RPMI8226 (cell line): ENCODE measurements at regions not wholly inside any gene's neighbourhood (a gene's known extent, or its start where the extent isn't known, plus 50 kb on each side); places are given as distances from the start of the nearest gene placed in this dataset.
"Not testable (repeated sequence)": the region's sequence is repeated elsewhere in the genome, so short reads cannot be mapped to it uniquely, and the experiment has no call there.

Experiments used
- DNase-seq: peaks from one replicate; pipeline ENCODE4 v3.0.0-alpha.2; 2015

DNA sequence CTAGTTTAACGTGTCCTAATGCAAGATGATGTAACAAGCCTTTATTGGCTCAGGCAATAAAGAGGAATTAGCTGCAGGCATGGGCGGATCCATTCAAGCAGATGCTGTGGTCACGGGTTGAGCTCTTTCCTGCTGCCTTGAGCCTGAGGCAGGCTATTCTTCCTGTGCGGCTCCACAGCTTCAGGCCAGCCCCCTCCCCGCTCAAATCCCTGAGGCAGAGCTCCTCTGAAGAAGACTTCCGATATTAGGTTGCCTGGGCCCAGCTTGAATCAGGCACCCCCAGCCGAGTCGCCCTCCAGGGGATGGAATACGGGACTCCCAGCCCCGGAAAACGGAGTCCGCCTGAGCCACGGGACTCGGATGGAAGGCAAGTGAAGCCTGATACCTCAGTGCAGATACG lies 95.0 kb upstream of the RUFY1 start:
- DNase-seq: no peak

DNA sequence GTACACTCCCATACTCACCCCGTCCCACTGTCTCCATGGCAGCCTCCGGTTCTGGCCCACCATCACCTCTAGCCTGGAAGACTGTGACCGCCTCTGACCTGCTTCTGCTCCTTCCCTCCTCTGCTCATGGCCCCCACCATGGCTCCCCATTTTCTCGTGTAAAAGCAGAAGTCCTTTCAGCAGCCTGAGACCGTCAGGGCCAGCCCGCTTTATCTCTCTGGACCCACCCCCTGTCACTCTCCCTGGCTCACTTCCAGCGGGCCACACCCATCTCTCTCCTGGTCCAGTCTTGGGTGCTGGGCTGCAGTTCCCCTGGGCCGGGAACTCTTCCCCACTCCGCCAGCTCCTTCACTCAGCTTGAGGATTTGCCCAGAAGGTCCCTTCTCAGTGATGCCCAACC lies 96.0 kb upstream of the RUFY1 start:
- DNase-seq: no peak

DNA sequence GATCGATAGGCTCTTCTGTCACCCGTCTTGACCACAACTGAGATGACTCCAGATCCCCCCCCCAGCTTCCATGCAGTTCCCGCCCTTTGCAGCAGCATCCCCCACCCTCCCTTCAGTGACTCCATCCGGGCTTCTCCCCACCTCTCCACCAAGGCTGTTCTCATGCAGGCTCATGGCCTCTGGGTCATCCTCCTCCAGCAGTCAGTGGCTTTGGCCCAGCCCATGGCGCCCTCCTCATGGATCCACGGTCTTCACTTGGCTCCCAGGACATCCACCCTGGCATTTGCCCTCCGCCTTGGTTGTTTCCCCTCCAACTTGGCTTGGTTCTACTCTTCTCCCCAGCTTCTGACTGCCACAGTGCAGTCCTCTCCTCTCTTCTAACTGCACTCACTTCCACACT lies 96.7 kb upstream of the RUFY1 start:
- no peak for DNase-seq

DNA sequence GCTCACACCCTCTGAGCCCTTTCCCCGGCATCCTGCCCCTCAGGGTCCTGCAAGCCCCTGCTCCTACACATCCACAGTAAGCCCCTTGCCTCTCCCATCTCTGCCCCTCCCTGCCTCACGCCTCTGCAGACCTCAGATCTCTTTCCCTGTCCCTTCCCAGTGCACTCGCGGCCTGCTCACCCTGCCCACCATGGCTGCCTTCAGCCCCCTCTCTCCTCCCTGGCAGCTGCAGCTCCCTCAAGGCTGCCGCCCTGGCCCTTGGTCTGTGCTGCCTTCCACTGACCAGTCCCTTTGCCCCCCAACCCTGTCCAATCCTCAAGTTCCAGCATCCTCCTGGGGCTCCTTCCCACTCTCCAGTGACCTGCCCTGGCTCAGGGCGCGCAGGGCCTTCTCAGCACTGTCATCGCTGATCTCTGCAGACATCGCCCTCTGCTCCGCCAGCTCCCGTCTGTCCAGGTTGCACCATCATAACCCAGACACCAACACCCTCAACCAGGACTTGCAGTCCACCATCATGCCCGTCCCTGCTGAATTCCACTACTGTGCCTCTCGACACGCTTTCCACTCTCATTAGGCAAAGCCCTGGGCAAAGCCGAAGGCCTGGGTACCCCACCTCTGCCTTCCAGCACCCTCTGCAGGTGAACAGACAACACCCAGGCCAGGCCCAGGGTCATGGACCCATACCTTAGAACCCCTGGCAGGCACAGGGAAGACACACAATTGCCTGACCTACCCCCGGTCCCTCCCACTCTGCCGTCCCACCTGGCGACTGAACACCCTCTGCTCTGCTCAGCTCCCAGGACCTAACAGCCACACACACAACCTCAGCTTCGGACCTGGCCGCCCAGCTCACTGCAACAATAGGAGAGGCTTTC lies 97.8 kb upstream of the RUFY1 start:
- no peak for DNase-seq

DNA sequence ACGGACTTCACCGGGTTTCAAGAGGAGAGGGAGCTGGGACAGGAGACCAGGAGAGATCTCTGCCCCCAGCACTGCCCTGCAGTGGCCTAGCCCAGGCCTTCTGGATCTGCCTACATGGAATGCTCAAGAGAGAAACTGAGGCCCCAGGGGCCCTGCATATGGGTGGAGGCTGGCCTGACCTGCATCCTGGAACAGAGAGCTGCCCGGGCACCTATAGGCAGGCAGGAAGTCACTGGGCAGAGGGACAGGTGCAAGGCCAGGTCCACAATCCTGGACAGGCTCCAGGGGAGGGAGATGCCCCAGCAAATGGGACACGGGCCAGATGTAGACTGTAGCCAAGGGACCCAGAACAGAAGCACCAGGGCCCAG lies 98.5 kb upstream of the RUFY1 start:
- no peak for DNase-seq

DNA sequence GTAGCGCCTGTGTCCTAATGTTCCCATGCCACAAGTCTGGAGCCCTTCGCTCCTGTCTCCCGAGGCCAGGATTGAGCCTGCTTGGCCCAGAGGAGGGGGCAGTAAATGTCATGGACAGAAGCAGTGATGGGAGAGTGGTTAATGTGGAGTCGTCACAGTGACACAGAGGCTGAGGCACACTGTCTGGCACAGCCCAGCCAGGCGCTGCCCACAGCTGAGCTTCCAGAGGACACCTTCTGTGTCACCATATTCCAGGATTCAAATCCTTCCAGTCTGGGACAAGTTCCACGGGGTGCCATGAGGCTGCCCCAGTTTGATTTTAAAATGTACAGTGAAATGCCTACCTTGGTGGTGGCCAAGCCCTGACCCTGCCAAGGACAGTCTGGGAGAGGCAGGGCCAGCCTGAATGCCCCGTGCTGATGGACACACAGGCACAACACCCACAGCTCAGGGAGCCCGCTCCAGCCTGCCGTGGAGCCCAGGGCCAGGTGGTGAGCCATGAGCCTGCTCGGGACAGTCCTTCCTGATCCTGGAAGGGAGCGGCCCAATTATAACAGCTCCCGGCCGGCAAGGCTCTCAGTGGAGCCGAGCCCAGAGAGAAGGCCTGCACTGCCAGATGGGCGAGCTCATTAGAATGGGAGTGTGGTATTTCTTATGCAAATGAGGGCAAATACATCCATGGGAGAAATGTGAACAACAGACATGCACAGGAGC lies 99.1 kb upstream of the RUFY1 start:
- no peak for DNase-seq

DNA sequence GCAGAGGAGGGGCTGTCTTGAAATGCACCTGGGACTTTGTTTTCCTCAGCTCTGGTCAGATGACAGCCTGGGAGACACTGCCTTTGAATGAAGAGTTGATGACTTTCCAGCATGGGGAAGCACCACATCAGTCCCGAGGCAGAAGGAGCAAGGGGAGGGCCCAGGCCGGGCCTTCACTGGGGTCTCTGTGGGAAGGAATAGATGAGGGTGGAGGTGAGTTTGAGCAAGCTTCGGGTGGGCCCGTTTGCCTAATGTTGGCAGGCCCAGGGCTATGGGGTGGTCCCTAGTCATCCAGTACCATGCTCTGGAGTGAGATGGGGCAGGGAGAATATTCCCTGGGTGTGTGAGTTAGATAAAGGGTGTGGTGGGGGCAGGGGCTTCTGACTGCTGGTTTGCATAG lies 100.4 kb upstream of the RUFY1 start:
- not testable (repeated sequence) for DNase-seq

DNA sequence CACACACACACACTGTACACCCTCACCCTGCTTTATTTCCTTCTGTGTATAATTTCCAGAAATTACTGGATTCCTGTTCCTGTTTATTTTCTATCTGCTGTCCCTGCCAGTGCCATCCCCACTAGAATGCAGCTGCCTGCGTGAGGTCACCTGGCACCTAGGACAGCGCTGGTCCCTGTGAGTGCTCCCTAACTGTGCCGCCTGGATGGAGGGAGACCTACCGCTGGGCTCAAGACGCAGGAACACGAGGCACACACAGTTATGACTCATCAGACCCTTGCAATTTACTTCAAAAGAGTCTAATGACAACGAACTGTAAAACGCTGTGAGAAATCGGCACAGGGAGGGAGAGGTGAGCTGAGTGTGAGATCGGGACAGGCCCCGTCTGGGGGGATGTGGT lies 102.1 kb upstream of the RUFY1 start:
- not testable (repeated sequence) for DNase-seq

DNA sequence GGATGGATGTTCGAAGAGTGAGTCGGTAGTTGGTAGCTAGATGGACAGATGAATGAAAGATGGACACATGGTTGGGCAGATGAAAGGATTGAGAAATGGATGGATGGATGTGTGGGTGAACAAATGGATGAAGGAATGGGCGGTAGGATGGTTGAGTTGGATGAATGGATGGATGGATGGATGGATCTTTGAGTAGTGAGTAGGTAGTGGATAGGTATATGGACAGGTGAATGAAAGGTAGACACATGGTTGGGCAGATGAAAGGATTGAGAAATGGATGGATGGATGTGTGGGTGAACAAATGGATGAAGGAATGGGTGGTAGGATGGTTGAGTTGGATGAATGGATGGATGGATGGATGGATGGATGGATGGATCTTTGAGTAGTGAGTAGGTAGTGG lies 97.0 kb upstream of the ADAMTS2 start:
- DNase-seq: not testable (repeated sequence)

DNA sequence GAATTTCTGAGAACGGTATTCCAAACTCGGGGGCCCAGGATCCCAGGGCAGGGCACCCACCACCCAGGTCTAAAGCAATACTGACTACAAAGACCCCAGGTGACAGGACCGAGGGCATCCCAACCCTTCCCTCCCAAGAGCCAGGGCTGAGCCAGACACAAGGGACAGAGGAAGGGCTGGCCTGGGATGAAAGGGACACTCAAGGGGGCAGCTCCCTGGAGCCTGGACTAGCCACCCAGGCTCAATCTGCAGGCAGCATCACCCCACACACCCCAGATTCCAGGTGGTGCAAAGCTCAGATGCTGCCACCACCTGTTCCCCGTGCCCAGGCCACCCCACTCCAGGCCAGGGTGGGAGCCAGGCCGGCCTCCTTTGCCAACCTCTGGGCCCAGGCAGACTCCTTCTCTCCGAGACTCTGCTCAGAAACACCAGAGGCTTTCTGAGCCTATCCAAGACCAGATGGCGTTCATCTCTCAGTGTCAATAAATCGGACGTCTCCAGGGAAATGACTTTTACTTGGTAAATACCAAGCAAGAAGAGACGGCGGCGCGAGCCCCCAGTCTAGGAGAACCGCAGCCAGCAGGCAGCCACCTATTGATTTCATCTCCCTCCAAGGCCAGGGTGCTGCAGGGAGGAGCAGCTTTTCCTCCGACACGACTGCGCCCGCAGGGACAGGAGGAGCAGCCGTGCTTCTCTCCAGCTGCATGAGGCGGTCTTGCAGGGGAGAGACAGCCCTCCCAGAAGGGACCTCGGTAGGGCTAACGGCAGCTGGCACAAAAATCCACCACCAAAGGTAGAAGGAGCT lies 94.1 kb upstream of the ADAMTS2 start:
- no peak for DNase-seq

DNA sequence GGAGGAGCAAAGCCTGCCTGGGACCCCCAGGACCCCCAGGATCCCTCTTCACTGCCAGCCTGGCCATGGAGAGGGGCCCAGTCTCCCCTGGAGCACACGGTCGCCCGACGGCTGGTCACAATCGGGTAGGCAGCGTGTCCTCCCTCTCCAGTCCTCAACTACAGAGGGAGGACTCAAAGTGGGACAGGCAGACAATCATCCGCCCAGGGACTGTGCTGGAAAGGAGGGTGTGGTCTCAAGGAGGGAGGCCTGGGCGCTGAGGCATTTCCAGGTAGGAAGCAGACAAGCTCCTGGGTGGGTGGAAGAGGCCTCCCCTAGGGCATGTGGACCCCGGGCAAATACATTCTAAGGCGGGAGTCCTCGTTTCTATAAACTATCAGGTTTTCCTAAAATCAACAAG lies 93.2 kb upstream of the ADAMTS2 start:
- DNase-seq: no peak

DNA sequence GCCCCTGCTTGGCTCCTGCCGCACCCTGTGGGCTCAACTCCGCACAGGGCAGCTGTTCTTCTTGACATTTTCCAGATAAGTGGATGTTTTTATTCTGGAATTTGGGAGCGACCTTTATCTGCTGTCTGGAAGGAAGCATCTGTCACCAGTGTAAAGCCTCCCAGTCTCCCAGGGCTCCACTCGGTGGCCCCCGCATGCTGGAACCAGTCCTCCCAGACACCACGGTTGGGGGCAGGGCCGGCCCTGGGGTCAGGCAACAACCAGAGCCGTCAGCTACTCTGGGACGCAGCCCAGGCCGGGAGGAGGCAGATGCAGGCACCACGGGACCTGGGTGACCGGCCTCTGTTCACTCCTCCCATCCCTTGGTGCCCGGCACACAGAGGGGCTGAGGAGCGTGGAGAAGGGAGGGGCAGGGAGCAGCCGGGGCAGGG lies 92.8 kb upstream of the ADAMTS2 start:
- DNase-seq: no peak

DNA sequence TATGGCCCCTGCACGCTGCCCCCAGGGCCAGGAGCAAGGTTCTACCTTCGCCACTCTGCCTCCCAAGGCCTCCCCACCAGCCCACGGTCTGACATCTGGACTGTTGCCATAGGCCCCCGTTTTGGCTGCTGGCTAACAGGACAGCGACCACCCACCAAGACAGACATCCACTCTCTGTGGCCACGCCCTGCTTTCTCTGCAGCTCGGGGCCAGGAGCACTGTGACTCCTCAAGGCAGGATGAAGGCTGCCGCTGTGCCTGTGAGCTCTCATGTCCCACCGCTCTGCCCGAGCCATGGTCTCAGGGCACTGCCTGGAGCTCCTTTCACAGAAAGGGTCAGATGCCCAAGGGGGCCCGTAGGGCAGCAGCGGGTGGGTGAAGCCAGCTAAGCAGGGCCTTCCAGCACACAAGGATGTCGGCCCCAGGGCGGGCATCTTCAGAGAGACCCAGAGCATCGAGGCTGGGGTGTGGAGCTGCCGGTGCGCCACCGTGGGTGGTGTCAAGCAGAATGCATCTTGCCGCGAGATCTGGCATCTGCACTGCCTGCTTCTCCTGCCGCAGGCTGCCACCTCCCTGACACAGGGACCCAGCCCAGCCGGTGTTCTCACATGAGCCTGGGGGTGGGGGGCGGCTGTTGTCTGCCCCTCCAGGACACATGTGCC lies 92.2 kb upstream of the ADAMTS2 start:
- no peak for DNase-seq

DNA sequence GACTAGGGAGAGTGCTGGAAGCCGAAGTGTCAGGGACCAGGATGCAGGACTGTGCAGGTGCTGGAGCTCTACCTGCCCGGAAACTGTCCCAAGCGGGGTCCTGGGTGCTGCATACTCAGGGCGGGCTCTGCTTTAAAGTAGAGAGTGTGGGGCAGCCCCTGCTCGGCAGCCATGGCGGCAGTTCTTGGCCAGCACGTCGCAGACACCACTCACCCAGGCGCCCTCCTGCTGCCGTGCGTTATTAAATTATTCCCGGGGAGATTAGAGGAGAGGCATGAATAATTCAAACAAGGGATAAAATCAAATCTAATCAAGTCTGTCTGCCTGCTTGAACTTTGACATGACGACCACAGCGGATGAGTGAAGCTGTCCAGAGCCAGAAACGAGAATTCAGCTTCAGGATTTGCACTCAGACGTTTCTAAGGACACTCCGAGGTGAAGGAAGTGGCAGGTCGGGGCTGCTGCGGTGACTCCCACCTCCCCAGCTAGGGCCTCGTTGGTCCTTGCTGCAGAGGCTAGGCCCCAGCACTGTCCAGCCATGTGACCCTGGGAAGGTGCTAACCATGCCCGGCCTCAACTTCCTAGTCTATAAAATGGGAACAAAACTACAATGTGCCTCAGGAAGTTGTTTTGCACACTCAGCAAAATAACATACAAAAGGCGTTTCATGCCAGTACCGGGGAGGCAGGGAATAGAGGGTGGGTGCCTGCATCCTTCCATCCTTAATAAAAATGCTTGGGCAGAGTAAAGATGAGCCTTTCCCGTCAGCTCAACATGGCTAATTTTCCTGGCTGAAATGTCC lies 91.3 kb upstream of the ADAMTS2 start:
- DNase-seq: no peak

DNA sequence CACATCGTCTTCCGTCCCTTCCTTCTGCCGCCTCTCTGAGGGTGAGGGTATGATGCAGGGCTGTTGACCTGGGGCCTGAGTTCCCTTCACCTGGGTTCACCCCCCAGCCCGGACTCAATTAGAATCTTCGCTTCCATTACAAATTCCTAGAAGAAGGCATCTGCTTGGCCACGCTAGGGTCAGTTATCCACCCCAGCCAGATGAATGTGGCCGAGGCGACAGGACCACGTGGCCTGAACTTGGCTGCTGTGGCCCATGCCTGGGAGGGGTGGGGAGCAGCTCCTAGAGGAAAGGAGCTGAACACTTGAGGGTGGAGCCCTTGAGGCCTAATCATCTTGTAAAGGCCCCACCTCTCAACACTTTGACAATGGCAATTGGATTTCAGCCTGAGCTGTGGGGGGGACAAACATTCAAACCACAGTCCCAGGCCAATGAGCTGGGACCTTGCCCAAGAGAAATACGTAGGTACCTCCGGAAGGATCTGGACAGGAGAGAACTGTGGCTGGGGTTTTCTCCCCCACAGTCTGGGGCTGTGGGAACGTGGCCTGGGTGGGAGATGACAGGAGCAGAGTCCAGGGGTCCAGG lies 90.6 kb upstream of the ADAMTS2 start:
- no peak for DNase-seq

DNA sequence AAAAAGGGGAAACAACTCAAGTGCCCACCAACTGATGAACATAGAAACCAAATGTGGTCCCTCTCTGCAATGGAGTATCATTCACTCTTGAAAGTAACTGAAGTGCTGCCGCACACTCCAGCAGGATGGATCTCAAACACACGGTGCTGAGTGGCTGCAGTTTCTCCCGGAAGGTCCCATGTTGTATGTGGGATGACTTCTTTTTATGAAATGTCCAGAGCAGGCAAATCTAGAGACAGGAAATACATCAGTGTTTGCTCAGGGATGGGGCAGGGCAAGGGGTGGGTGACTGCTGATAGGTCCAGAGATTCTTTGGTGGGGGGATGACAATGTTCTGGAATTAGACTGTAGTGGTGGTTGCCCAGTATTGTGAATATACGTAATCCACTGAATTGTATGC lies 89.9 kb upstream of the ADAMTS2 start:
- no peak for DNase-seq

DNA sequence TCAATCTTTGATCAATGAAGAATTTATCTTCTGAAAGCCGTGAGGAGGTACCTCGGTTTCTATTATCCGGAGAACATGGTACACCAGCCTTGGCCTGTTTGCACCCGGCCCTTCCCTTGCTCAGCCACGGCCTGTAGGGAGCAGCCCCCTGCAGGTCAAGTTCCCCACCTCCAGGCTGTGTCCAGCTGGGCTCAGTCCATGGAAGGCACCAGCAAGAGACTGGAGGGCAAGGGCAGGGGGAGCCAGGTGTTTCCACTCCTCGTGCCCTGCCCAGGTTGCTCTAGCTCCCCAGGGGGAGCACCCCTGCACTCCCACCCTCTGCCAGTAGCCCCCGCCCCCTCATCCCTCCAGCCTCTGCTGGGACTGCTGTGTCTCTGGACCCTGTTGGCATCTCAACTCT lies 87.3 kb upstream of the ADAMTS2 start:
- no peak for DNase-seq

DNA sequence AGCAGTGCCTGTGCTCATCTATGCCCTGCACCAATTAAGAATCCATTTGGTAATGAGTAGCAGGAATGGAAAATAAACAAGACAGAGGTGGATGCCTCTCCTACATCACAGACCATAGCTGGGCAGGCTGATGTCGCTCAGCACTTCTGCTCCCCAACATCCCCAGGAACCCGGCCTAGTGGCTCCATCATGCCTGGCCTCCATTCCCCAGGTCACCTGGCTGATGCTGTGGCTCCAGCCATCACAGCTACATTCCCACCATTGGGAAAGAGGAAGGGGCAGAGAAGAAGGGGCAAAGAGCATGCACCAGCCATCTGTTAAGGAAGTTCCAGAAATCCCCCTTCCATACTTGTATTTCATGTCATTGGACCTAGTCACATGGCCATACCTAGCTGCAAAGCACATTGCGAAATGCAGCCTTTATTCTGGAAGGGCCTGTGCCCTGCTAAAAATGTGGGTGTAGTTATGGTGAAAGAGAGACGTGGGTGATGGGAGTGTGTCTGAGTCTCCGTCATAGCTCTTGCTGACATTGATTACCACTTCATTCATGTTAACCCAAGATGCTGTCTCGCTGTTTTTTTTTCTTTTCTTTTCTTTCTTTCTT lies 86.1 kb upstream of the ADAMTS2 start:
- no peak for DNase-seq

DNA sequence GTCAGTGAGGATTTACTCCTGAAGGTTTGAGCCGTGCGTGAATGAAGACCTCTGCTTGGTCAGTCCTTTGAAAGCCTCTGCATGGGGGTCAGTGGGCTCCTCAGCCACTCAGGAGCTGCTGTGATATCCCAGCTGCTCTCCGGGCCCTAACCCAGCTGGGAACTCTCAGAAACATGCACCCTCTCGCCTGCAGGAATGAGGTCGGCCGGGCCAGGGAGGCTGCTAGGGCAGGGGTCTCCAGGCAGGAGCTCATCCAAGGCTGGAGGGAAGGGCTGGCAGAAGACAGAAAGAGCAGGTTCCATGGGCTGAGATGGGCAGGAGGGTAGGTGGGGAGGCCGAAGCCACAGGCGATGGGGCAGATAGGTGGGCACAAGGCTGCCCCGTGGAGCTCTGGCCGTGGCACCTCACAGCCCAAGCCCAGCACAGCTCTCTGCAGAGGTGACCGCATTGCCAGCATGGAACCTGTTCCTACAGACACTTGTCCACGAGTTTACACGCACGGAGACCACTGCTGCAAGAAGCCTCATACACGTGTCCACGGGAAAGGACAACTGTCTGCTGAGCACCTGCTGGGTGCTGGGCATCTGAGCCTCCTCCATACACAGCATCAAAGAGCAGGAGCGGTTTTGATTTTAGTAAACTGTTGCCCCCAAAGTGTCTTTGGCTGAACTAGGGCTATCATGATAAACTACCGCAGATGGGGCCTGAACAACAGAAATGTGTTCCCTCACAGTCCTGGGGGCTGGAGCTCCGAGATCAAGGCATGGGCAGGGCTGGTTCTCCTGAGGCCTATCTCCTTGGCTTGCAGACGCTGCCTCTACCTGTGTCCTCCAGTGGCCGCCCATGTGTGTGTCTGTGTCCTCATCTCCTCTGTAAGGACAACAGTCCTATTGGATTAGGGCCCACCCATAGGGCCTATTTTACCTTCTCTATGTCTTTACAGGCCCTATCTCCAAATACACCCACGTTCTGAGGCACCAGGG lies 85.2 kb upstream of the ADAMTS2 start:
- DNase-seq: no peak

DNA sequence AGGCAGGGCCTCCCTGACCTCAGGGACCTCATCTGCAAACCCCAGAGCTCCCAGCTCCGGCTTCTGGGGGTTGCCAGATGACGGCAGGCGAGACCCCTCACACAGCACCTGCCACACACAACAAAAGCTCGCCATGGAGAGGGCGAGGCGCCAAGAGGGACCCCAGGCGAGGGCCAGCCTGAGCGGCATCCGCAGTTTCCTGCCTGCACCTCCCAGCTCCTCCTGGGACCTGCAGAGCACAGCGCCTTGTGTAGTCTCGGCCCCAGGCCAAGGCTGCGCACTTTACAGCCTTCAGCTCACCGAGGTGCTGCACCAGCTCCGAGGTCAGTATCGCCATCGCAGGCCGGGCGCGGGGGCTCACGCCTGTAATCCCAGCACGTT lies 82.4 kb upstream of the ADAMTS2 start:
- DNase-seq: no peak
